NCI-H1048 (cell line): ENCODE measurements at regions not wholly inside any gene's neighbourhood (a gene's known extent, or its start where the extent isn't known, plus 50 kb on each side); places are given as distances from the start of the nearest gene placed in this dataset.
"Not testable (repeated sequence)": the region's sequence is repeated elsewhere in the genome, so short reads cannot be mapped to it uniquely, and the experiment has no call there.

ENCODE experiments used
- DNase-seq: peaks from one replicate; lab custom pipeline; 2025; lab: John Stamatoyannopoulos, UW

DNA sequence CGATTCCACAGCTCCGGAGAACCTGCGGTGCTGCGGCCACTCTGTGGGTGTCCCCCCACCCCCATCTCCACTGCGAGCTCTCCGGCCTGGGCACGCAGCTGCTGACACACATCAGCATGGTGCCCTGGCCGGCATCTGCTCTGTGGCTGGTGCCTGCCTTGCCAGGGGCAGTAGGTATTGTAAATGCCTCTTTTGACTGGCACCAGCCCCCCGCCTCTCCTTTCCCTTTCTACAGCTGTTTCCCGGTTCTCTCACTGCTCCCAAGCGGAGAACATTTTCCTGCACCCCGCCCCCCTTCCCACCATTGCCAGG, 357.1 kb upstream of the ZNF32 start:
- no peak for DNase-seq

- no peak for DNase-seq
Measured at GRCh38 chr10:44004913-44005787, 356.5 kb upstream of the ZNF32 start.

DNA sequence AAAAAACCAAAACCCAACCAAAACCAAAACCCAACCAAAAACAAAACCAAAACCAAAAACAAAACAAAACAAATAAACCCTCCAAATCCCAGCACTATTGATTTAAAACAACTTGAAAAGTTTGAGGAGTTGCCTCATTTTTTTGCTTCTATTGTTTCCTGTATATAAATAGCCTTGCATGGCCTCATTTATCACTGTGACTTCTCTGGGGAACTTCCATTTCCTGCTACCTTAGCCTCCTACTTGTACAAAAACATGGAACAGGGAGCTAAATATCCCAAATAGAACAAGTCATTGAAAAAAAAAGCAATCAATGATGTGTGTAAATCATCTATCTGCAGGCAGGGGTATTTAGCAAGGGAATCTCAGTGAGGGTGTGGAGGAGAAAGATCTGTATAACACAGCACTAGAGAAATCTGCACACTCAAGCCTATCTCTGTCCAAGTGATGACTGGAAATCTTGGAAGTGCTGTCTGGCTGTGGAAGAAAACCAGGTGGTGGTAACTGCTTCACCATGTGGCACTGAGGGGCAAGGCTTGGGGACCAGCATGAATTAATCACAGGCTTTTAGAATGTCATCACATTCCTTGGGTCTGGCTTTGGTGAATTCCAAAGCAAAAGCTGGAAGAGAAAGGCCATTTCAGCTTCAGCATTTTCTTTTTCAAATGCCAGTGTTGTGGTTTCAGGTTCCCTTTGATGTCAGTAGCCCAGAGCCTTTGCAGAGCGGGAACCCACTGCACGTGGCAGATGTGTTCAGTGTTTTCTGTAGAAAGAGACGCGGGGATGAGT, 349.5 kb upstream of the ZNF32 start:
- no peak for DNase-seq

DNA sequence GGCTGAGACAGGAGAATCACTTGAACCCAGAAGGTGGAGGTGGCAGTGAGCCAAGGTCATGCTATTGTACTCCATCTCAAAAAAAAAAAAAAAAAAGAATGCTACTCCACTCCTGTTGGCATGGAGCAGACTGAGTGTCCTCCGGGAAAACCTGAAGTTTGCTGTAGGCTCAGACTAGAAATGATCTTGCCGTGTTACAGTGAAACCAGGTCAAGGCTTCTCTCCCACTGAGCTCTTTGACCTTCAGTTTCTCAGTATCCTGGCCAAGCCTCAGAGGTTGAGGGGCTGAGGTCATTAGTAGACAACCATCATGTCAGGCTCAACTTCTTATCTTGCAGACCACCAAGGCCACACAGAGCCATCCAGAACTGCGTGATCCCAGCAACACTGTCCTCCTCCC, 348.6 kb upstream of the ZNF32 start:
- DNase-seq: no peak

DNA sequence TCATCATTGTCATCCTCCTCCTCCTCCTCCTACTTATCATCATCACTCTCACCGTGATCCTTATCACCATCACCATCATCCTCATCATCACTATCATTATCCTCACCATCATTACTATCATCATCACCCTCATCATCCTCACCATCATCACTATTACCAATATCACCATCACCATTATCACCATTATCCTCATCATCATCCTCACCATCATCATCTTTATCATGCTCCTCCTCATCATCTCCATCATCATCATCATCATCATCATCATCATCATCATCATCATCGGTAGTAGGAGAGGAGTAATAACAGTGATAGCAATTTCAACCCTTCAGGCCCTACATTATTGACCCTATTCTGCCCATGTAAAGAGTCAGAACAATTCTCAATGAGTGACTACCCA, 345.9 kb upstream of the ZNF32 start:
- DNase-seq: no peak

DNA sequence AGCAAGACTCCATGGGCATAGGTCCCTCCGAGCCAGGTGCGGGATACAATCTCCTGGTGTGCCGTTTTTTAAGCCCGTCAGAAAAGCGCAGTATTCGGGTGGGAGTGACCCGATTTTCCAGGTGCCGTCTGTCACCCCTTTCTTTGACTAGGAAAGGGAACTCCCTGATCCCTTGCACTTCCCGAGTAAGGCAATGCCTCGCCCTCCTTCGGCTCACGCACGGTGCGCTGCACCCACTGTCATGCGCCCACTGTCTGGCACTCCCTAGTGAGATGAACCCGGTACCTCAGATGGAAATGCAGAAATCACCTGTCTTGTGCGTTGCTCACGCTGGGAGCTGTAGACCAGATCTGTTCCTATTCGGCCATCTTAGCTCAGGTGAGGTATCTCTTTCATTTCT, 344.1 kb upstream of the ZNF32 start:
- DNase-seq: not testable (repeated sequence)

DNA sequence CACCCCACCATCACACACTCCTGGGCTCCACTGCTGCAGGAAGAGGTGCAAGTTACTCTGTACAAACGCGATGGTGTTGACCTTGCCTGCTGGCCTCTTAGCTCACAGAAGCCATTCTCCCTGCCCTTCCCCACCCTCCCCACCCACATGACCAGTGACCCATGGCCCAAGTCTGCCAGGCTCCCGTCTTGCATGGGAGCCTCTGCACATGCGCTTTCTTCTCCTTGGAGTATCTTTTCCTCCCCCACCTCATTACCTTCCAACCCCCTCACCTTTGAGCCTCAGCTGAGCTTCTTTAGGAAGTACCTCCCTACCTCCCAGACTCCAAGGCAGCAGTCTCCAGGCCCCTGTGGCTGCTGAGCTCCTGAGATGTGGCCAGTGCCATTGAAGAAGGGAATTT, 337.7 kb upstream of the ZNF32 start:
- no peak for DNase-seq

GRCh38 chr10:43985941-43986340, 337.3 kb upstream of the ZNF32 start:
- no peak for DNase-seq

DNA sequence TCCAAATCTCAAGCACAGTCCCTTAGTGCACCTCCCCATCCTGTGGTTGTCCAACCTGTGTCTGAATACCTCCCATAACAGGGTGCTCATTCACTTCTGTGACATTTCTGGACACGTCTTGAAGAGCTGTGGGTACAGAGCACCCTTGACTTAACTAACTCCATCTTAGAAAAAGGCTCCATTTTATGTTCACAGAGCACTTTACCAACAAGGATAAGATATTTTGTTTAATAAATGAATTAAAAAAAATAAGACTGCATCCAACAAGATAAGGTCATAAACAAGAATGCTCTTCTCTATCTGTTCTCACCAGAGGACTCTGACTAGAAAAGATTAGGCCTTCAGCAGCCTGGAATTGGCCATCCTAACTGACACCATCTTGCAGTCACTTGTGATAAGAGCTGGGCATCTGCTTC, 335.2 kb upstream of the ZNF32 start:
- DNase-seq: no peak

GRCh38 chr10:43983405-43983804, 334.7 kb upstream of the ZNF32 start:
- no peak for DNase-seq

- no peak for DNase-seq
Measured at GRCh38 chr10:43982250-43982649, 333.6 kb upstream of the ZNF32 start.

DNA sequence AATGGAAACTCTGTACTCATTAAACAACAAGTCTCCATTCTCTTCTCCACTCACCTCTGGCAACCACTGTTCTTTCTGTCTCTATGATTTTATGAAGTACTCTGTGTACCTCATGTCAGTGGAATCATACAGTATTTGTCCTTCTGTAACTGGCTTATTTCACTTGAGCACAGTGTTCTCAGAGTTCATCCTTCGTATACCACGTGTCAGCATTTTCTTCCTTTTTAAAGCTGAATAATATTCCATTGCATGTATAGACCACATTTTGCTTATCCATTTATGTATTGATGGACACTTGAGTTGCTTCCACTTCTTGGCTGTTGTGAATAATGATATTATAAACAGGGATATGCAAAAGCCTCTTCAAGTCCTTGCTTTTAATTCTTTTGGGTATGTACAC, 333.0 kb upstream of the ZNF32 start:
- no peak for DNase-seq

- DNase-seq: no peak
Measured at GRCh38 chr10:43981232-43981631, 332.6 kb upstream of the ZNF32 start.

DNA sequence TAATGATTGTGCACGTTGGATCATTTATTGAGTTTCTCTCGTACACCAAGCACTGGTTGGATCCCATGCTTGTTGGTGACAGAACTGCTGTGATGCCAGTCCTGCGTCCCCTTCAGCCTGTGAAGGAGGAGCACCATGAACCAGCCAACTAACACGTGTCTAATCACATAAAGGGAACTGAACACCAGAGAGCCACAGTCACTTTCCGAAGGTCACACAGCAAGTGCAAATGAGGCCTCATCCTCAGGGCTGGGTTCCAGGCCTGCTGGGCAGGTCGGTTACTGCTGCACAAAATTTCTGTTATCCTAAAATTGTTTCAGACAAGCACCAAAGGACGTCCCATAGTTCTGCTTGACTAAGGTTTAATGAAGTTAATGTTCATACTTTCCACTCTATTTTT, 332.0 kb upstream of the ZNF32 start:
- DNase-seq: no peak

- no peak for DNase-seq
Measured at GRCh38 chr10:43980313-43980712, 331.6 kb upstream of the ZNF32 start.

- no peak for DNase-seq
Measured at GRCh38 chr10:43979551-43979950, 330.9 kb upstream of the ZNF32 start.

DNA sequence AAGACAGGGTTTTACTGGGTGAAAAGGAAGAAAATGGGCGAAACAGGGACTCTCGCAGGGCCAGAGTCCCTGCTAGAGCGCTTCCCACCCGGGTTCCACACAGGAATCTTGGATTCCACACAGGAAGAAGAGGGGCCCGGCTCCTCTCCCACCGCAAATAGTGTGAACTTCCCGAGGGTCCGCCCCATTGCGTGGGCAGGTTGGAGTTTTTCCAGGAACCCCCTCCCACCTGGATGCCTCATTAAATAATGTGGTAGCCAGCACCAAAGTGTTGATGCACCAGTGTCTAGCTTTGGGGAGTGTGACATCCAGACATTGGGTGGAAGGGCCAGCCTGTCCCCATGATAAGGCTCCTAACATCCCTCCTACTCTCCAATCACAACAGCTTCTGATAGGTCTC, 330.3 kb upstream of the ZNF32 start:
- DNase-seq: no peak

- DNase-seq: no peak
Measured at GRCh38 chr10:43978091-43978490, 329.4 kb upstream of the ZNF32 start.

DNA sequence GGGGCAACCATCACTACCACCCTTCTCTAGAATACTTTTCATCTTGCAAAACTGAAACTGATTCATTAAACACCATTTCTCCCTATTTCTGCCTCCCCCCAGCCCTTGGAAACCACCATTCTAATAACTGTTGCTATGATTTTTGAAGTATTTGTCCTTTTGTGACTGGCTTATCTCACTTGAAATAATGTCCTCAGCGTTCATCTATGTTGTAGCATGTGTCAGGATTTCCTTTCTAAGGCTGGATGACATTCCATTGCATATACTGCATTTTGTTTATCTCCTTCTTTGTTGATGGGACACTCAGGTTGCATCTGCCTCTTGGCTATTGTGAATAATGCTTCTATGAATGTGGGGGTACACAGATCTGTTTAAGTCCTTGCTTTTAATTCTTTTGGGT, 327.6 kb upstream of the ZNF32 start:
- no peak for DNase-seq

GRCh38 chr10:43973801-43974200, 325.1 kb upstream of the ZNF32 start:
- no peak for DNase-seq

GRCh38 chr10:43972976-43973647, 324.4 kb upstream of the ZNF32 start:
- DNase-seq: no peak

- DNase-seq: no peak
Measured at GRCh38 chr10:43971981-43972380, 323.3 kb upstream of the ZNF32 start.

GRCh38 chr10:43971306-43971705, 322.6 kb upstream of the ZNF32 start:
- no peak for DNase-seq
